ENCODE measurements at regions not wholly inside any gene's neighbourhood (a gene's known extent, or its start where the extent isn't known, plus 50 kb on each side); places are given as distances from the start of the nearest gene placed in this dataset.

DNA sequence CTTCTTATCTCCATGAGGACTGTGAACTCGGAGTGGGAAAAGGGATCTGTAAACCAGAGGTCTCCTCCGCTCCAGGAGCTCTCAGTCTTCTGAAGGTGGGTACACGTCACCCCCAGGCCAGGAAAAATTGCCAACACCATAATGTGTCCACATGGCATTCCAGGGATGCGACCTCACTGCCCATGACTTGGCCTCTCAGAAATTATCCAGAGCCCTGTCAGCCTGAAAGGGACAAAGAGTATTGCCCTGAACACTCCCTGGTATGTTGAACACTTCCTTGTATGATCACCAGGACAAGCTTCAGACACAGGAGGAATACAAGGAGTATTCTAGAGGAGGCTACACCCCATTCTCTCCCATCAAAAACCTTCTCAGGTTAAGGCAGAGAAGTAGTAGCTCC lies 81.0 kb upstream of the SLC7A1 start:
- TF ChIP-seq, protein P1, sequence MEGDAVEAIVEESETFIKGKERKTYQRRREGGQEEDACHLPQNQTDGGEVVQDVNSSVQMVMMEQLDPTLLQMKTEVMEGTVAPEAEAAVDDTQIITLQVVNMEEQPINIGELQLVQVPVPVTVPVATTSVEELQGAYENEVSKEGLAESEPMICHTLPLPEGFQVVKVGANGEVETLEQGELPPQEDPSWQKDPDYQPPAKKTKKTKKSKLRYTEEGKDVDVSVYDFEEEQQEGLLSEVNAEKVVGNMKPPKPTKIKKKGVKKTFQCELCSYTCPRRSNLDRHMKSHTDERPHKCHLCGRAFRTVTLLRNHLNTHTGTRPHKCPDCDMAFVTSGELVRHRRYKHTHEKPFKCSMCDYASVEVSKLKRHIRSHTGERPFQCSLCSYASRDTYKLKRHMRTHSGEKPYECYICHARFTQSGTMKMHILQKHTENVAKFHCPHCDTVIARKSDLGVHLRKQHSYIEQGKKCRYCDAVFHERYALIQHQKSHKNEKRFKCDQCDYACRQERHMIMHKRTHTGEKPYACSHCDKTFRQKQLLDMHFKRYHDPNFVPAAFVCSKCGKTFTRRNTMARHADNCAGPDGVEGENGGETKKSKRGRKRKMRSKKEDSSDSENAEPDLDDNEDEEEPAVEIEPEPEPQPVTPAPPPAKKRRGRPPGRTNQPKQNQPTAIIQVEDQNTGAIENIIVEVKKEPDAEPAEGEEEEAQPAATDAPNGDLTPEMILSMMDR (IDR thresholded peaks at IDR 0.05; ENCODE audit: low read depth, low read length, missing input control) = no peak
- no peak for TF ChIP-seq YY1 (IDR thresholded peaks at IDR 0.05)
- TF ChIP-seq, protein P2, sequence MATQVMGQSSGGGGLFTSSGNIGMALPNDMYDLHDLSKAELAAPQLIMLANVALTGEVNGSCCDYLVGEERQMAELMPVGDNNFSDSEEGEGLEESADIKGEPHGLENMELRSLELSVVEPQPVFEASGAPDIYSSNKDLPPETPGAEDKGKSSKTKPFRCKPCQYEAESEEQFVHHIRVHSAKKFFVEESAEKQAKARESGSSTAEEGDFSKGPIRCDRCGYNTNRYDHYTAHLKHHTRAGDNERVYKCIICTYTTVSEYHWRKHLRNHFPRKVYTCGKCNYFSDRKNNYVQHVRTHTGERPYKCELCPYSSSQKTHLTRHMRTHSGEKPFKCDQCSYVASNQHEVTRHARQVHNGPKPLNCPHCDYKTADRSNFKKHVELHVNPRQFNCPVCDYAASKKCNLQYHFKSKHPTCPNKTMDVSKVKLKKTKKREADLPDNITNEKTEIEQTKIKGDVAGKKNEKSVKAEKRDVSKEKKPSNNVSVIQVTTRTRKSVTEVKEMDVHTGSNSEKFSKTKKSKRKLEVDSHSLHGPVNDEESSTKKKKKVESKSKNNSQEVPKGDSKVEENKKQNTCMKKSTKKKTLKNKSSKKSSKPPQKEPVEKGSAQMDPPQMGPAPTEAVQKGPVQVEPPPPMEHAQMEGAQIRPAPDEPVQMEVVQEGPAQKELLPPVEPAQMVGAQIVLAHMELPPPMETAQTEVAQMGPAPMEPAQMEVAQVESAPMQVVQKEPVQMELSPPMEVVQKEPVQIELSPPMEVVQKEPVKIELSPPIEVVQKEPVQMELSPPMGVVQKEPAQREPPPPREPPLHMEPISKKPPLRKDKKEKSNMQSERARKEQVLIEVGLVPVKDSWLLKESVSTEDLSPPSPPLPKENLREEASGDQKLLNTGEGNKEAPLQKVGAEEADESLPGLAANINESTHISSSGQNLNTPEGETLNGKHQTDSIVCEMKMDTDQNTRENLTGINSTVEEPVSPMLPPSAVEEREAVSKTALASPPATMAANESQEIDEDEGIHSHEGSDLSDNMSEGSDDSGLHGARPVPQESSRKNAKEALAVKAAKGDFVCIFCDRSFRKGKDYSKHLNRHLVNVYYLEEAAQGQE (IDR thresholded peaks at IDR 0.05) = no peak
- no peak for TF ChIP-seq JUND (IDR thresholded peaks at IDR 0.05)
- TF ChIP-seq, protein P3, sequence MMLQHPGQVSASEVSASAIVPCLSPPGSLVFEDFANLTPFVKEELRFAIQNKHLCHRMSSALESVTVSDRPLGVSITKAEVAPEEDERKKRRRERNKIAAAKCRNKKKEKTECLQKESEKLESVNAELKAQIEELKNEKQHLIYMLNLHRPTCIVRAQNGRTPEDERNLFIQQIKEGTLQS (IDR thresholded peaks at IDR 0.05) = no peak
- TF ChIP-seq HNF4A (conservative IDR thresholded peaks at IDR 0.05) = no peak
- TF ChIP-seq, protein P4, sequence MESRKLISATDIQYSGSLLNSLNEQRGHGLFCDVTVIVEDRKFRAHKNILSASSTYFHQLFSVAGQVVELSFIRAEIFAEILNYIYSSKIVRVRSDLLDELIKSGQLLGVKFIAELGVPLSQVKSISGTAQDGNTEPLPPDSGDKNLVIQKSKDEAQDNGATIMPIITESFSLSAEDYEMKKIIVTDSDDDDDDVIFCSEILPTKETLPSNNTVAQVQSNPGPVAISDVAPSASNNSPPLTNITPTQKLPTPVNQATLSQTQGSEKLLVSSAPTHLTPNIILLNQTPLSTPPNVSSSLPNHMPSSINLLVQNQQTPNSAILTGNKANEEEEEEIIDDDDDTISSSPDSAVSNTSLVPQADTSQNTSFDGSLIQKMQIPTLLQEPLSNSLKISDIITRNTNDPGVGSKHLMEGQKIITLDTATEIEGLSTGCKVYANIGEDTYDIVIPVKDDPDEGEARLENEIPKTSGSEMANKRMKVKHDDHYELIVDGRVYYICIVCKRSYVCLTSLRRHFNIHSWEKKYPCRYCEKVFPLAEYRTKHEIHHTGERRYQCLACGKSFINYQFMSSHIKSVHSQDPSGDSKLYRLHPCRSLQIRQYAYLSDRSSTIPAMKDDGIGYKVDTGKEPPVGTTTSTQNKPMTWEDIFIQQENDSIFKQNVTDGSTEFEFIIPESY (IDR thresholded peaks at IDR 0.05) = no peak
- no peak for TF ChIP-seq SP1 (IDR thresholded peaks at IDR 0.05)
- TF ChIP-seq RAD21 (IDR thresholded peaks at IDR 0.05) = no peak
- TF ChIP-seq, protein P5, sequence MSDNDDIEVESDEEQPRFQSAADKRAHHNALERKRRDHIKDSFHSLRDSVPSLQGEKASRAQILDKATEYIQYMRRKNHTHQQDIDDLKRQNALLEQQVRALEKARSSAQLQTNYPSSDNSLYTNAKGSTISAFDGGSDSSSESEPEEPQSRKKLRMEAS (IDR thresholded peaks at IDR 0.05) = no peak

Data from liver (tissue), 3 donors.